ENCODE measurements at regions not wholly inside any gene's neighbourhood (a gene's known extent, or its start where the extent isn't known, plus 50 kb on each side); places are given as distances from the start of the nearest gene placed in this dataset.
"Not testable (repeated sequence)": the region's sequence is repeated elsewhere in the genome, so short reads cannot be mapped to it uniquely, and the experiment has no call there.

- not testable (repeated sequence) for TF ChIP-seq CBX8, REST, HDAC2, CTCF (IDR thresholded peaks at IDR 0.05)
These were observed 302.7 kb downstream of the CWH43 start for GRCh38 chr4:49288796-49289195.

Measured in A549 (cell line).